ENCODE measurements at regions not wholly inside any gene's neighbourhood (a gene's known extent, or its start where the extent isn't known, plus 50 kb on each side); places are given as distances from the start of the nearest gene placed in this dataset.

DNA sequence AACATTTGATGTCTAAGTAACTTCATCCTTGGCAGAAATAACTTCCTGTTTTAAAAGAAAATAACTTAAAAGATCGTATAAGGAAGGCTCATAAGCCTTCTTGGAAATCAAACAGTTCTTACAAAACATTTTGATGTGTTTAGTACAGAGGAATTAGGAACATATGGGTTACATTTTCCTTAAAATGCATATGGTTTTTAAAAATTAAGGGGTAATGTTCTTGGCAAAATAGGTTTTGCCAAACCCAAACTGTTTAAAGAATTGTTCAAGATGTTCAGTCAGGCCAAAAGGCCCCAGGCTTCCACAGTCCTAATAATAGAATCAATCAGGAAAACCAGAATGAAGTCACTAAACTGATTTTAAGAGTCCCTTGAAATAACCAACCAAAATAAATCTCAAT is 142.7 kb upstream of the SLC35B3 start:
- Histone ChIP-seq H3K9me3 (ENCODE audit: control insufficient read depth, insufficient read depth, low read length) (peaks cover 3% of the 10 kb centered on the region; the same call in 1 of the 2 replicates), H3K27me3 (ENCODE audit: control insufficient read depth, insufficient read depth, low read length) (no peaks in the 10 kb centered on the region), H3K4me3 (ENCODE audit: low read depth, low read length) (no peak overlapping the region), H3K27ac (ENCODE audit: low read depth, low read length) (no peak overlapping the region)
- DNase-seq (ENCODE audit: low read depth, low spot score), result no peak
- CTCF ChIA-PET, result no interaction called here
- POLR2A ChIA-PET, result no interaction called here
- TF ChIP-seq, protein P1, sequence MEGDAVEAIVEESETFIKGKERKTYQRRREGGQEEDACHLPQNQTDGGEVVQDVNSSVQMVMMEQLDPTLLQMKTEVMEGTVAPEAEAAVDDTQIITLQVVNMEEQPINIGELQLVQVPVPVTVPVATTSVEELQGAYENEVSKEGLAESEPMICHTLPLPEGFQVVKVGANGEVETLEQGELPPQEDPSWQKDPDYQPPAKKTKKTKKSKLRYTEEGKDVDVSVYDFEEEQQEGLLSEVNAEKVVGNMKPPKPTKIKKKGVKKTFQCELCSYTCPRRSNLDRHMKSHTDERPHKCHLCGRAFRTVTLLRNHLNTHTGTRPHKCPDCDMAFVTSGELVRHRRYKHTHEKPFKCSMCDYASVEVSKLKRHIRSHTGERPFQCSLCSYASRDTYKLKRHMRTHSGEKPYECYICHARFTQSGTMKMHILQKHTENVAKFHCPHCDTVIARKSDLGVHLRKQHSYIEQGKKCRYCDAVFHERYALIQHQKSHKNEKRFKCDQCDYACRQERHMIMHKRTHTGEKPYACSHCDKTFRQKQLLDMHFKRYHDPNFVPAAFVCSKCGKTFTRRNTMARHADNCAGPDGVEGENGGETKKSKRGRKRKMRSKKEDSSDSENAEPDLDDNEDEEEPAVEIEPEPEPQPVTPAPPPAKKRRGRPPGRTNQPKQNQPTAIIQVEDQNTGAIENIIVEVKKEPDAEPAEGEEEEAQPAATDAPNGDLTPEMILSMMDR (IDR thresholded peaks at IDR 0.05; ENCODE audit: low read depth, low read length), result no peak

DNA sequence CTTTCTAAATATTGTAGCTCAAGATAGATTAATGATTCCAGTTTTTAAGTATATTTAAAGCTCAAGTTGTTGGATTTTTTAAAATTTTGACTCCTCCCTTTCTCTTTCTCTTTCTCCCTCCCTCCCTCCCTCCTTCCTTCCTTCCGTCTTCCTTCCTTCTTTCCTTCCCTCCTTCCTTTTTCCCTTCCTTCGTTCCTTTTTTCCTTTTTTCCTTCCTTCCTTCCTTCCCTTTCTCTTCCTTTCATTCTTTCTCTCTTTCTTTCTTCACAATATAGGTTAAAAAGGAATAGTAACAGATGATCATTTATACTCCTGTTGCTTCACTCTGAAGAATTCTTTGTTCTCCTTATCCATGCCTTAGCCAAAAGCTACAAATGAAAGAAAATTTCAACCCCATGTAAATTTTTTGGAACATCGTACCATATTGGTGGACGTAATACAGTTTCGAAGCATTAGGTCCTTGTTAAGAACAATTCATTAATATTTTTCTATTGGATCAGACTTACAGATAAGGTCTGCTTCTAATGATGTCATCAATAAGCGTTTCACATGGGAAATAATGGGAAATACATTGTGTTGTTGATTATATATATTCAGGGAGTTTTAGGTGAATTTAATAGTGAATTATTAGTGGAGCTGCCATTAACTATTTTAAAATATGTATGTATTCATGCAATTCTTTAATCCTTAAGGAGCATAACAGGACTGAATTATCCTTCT is 139.6 kb upstream of the SLC35B3 start:
- H3K27me3 ChIP-seq (ENCODE audit: control insufficient read depth, insufficient read depth, low read length), result no peaks in the 10 kb centered on the region
- no peak for DNase-seq (ENCODE audit: low read depth, low spot score)
- CTCF ChIA-PET, result no interaction called here
- TF ChIP-seq, protein P1 (IDR thresholded peaks at IDR 0.05; ENCODE audit: low read depth, low read length), result no peak
- no peak overlapping the region for H3K4me3 ChIP-seq (ENCODE audit: low read depth, low read length)
- H3K9me3 ChIP-seq (ENCODE audit: control insufficient read depth, insufficient read depth, low read length), result peaks cover 7% of the 10 kb centered on the region; the same call in 1 of the 2 replicates
- POLR2A ChIA-PET, result no interaction called here
- no peak overlapping the region for H3K27ac ChIP-seq (ENCODE audit: low read depth, low read length)

DNA sequence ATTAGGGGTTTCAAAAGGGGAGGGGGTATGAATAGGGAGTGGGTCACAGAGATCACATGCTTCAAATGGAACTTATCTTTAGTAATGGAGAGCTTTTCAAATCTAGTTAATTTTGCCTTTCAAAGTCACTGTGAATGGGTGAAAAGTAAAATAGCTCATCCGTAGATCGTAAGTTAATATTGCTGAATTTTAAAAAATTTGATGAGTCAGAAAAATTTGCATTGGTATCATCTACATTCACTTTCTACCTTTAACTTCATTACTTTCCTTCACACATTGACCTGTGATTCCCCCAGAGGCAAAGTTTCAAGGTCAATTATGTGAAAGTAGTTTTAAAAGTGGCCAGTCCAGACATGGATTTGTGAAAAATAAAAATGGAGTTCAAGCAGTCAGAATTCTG is 139.0 kb upstream of the SLC35B3 start:
- no peak overlapping the region for H3K27ac ChIP-seq (ENCODE audit: low read depth, low read length)
- DNase-seq (ENCODE audit: low read depth, low spot score), result no peak
- ChIA-PET CTCF (no interaction called here), POLR2A (no interaction called here)
- TF ChIP-seq, protein P1 (IDR thresholded peaks at IDR 0.05; ENCODE audit: low read depth, low read length), result no peak
- H3K9me3 ChIP-seq (ENCODE audit: control insufficient read depth, insufficient read depth, low read length), result peaks cover 9% of the 10 kb centered on the region
- H3K4me3 ChIP-seq (ENCODE audit: low read depth, low read length), result no peak overlapping the region
- no peaks in the 10 kb centered on the region for H3K27me3 ChIP-seq (ENCODE audit: control insufficient read depth, insufficient read depth, low read length)

DNA sequence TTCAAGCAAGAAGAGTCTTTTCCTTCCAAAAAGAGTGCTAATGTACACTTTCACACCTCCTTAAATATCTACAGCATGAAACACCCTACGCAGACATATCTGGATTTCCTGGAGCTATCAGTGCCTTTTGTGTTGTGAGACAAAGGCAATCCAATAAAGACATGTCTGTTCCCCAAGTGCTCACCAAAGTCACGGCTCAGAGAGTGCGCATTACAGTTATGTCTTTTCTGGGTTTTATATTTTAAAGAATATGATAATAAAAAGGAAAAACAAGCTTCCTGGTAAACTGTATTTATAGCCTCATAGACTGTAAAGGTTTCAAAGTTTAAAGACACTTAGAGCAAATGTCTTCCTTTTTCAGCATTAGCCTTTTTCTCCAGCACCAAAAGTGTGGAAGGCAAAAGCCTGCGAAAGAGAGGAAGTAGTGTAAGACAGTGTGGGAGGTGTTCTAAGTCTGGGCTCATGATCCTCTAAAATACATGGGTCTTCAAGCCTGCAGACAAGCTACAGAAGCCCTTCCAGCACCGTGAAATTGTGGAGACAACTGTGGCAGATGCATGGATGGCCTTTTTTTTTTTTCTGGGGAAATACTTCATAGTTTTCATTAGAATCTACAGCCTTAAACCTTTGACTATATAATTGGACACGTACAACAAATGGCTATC is 135.0 kb upstream of the SLC35B3 start:
- H3K27me3 ChIP-seq (ENCODE audit: control insufficient read depth, insufficient read depth, low read length), result no peaks in the 10 kb centered on the region
- H3K4me3 ChIP-seq (ENCODE audit: low read depth, low read length), result no peak overlapping the region
- no peak for DNase-seq (ENCODE audit: low read depth, low spot score)
- TF ChIP-seq, protein P1 (IDR thresholded peaks at IDR 0.05; ENCODE audit: low read depth, low read length), result no peak
- ChIA-PET POLR2A (no interaction called here), CTCF (no interaction called here)
- peaks cover 7% of the 10 kb centered on the region for H3K9me3 ChIP-seq (ENCODE audit: control insufficient read depth, insufficient read depth, low read length)
- H3K27ac ChIP-seq (ENCODE audit: low read depth, low read length), result no peak overlapping the region

DNA sequence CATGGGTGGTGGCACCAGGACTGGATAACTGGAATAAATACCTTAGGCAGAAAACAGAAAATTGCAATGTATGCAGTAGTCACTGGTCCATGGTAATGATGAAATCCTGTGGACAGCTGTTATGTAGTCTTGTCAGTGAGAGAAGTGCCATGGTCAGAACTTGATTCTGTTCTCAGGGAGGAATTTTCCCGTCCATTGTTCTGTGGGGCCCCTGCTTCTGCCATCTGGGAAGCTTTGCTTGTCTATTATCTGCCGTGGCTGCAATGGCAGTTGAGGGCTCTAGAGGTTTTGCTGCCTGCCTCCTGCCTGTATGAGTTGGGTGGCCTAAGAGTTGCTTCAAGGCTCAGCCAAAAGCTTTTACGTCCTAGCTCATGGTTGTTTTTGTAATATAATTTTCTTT is 126.8 kb upstream of the SLC35B3 start:
- H3K27ac ChIP-seq (ENCODE audit: low read depth, low read length), result no peak overlapping the region
- ChIA-PET POLR2A (interaction anchor here (0.6 kb wide), 1 partner anchor 337 kb away, joined by 4 read pairs; no protein-coding TSS in a partner anchor), CTCF (no interaction called here)
- H3K27me3 ChIP-seq (ENCODE audit: control insufficient read depth, insufficient read depth, low read length), result no peaks in the 10 kb centered on the region
- TF ChIP-seq, protein P1 (IDR thresholded peaks at IDR 0.05; ENCODE audit: low read depth, low read length), result no peak
- peaks cover 3% of the 10 kb centered on the region; the same call in 1 of the 2 replicates for H3K9me3 ChIP-seq (ENCODE audit: control insufficient read depth, insufficient read depth, low read length)
- DNase-seq (ENCODE audit: low read depth, low spot score), result no peak
- H3K4me3 ChIP-seq (ENCODE audit: low read depth, low read length), result no peak overlapping the region
